GM18907 (cell line): ENCODE measurements at regions not wholly inside any gene's neighbourhood (a gene's known extent, or its start where the extent isn't known, plus 50 kb on each side); places are given as distances from the start of the nearest gene placed in this dataset.
"Not testable (repeated sequence)": the region's sequence is repeated elsewhere in the genome, so short reads cannot be mapped to it uniquely, and the experiment has no call there.

Experiments
- ATAC-seq: cut with Tn5 transposase; IDR thresholded peaks from one replicate; pipeline ENCODE4 v1.9.1; 2021; ENCODE audit warnings: mild to moderate bottlenecking, moderate library complexity; ENCODE audit not compliant: unreplicated experiment

- ATAC-seq, result not testable (repeated sequence)
Measured at GRCh38 chr1:78203410-78203982, 157.7 kb downstream of the GIPC2 start.

- ATAC-seq, result no peak
Measured at GRCh38 chr1:78210175-78210574, 164.4 kb downstream of the GIPC2 start.

GRCh38 chr1:78211483-78212092, 165.8 kb downstream of the GIPC2 start:
- ATAC-seq, result no peak

- no peak for ATAC-seq
Measured at GRCh38 chr1:78214334-78214733, 168.6 kb downstream of the GIPC2 start.

- ATAC-seq, result no peak
Measured at GRCh38 chr1:78222225-78222959, 176.6 kb downstream of the GIPC2 start.

- no peak for ATAC-seq
Measured at GRCh38 chr1:78222960-78223358, 177.2 kb downstream of the GIPC2 start.

- no peak for ATAC-seq
Measured at GRCh38 chr1:78223417-78224215, 177.8 kb downstream of the GIPC2 start.

GRCh38 chr1:78224246-78224785, 178.6 kb downstream of the GIPC2 start:
- no peak for ATAC-seq

GRCh38 chr1:78224861-78225552, 179.2 kb downstream of the GIPC2 start:
- no peak for ATAC-seq

- ATAC-seq, result no peak
Measured at GRCh38 chr1:78226784-78227183, 181.0 kb downstream of the GIPC2 start.

GRCh38 chr1:78227705-78228635, 182.2 kb downstream of the GIPC2 start:
- no peak for ATAC-seq

GRCh38 chr1:78229344-78229743, 183.6 kb downstream of the GIPC2 start:
- no peak for ATAC-seq

GRCh38 chr1:78231477-78231876, 185.7 kb downstream of the GIPC2 start:
- ATAC-seq, result no peak

- ATAC-seq, result no peak
Measured at GRCh38 chr1:78231894-78232293, 186.1 kb downstream of the GIPC2 start.

- no peak for ATAC-seq
Measured at GRCh38 chr1:78232630-78233029, 186.9 kb downstream of the GIPC2 start.

GRCh38 chr1:78234496-78234895, 188.7 kb downstream of the GIPC2 start:
- ATAC-seq, result no peak

- ATAC-seq, result no peak
Measured at GRCh38 chr1:78236716-78237115, 190.9 kb downstream of the GIPC2 start.

GRCh38 chr1:78237364-78237916, 191.7 kb downstream of the GIPC2 start:
- ATAC-seq, result no peak

- no peak for ATAC-seq
Measured at GRCh38 chr1:78240191-78240590, 194.4 kb downstream of the GIPC2 start.
